Stimulated activated CD4-positive, alpha-beta T cell treated with anti-CD3 and anti-CD28 coated beads, Interleukin-1b, Interleukin-23, amount 100 ng/mL, for 48 hours (primary cell): ENCODE measurements at regions not wholly inside any gene's neighbourhood (a gene's known extent, or its start where the extent isn't known, plus 50 kb on each side); places are given as distances from the start of the nearest gene placed in this dataset.
"Not testable (repeated sequence)": the region's sequence is repeated elsewhere in the genome, so short reads cannot be mapped to it uniquely, and the experiment has no call there.

ENCODE experiments used
- DNase-seq: peaks from one replicate; pipeline ENCODE4 v3.0.0-alpha.2; 2020

DNA sequence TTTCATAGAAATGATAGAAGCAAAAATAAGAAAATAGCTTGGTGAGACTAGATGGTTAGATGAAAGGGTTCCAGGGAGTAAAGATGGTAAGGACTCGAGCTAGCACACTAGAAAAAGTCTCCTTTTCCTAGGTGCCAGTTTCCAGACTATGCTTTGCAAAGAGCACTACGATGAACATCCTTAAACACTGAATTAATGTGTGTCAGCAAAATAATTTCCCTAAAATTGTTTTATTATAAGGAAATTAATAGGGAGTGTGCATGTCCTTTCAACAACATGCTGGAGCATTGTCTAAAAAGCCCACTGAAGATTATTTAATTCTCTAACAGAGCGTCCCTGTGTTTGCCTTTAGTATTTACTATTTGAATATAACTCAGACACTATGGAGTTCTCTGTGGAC lies 107.4 kb upstream of the NDUFV2 start:
- DNase-seq = no peak

- no peak for DNase-seq
These were observed 105.6 kb upstream of the NDUFV2 start for GRCh38 chr18:8996771-8997432.

DNA sequence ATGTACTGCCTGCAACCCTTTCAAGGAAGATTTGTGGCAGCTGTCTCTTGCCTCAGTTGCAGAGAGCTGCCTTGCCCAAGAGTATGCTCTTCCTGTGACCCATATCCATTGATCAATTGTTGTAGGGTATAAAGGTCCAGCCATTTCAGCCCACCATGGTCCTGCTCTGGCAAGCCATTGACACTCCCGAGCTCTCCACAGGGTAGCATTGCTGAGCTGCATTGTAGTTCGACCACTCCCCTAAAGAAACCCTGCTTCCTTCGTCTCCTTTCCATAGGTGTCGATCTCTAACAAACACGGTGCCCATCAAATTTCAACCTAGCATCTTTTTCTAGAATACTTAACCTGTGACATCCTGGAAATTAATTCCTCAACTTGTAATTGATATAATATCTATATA lies 104.9 kb upstream of the NDUFV2 start:
- DNase-seq = no peak

DNA sequence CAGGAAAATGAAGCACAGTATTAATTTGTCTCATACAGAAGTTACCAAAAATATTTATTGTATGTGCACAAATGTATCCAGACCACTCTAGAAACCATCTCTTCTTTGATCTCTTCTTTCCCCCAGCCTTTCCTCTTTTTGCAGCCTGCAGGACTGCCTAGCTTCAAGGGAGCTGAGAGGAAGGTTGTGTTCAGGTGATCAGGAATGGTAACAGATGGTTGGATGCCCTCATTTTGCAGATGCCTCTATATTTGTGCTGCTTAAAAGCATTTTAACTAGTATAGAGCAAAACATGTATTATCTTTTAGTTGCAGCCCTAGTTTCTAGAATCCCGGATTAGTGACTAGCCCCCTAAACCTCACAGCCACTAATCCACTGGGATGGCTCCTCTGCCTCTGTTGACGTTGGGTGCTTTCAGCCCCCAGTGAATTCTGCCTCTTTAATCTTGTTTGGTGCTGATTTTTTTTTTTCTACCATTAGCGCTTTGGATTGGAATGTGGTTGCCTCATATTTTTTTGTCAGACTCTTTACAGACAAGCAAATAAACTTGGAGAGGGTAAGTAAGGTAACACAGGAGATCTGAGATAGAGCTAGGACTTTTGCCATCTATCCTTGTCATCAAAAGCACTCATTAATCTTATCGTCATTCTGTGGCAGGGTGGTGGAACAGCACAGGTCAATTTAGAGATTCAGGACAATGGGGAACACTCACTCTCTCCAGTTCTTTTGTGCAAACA lies 103.8 kb upstream of the NDUFV2 start:
- DNase-seq = no peak

- DNase-seq = no peak
These were observed 102.6 kb upstream of the NDUFV2 start for GRCh38 chr18:8999872-9000271.

DNA sequence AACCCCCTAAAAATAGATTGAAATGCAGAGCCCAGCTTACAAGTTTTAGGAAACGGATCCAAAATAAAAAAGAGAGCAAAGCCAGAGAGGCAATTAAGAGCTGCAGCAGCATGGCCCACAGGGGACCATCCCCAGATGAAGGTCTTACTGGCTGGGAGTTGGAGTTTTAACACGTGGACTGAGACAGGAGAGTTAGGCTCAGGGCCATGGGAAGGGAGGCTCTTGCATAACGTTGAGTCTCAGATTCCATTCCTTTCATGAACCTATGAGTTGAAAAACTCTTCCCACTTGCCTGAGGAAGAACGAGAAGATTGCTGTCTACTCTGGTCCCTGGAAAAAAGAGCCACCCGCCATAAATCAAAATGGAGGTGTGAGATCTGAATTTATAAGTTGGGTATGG lies 101.8 kb upstream of the NDUFV2 start:
- no peak for DNase-seq

DNA sequence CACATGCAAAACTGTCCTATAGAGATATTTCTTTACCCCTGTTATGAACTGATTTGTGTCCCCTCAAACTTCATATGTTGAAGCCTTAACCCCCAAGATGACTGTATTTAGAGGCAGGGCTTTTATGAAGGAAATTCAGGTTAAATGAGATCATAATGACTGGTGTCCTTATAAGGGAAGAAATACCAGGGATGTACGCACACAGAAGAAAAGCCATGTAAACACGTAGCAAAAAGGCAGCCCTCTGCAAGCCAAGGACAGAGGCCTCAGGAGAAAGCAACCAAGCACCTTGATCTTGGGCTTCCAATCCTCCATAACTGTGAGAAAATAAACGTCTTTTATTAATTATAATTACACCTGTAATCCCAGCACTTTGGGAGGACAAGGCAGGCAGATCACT lies 101.3 kb upstream of the NDUFV2 start:
- no peak for DNase-seq

DNA sequence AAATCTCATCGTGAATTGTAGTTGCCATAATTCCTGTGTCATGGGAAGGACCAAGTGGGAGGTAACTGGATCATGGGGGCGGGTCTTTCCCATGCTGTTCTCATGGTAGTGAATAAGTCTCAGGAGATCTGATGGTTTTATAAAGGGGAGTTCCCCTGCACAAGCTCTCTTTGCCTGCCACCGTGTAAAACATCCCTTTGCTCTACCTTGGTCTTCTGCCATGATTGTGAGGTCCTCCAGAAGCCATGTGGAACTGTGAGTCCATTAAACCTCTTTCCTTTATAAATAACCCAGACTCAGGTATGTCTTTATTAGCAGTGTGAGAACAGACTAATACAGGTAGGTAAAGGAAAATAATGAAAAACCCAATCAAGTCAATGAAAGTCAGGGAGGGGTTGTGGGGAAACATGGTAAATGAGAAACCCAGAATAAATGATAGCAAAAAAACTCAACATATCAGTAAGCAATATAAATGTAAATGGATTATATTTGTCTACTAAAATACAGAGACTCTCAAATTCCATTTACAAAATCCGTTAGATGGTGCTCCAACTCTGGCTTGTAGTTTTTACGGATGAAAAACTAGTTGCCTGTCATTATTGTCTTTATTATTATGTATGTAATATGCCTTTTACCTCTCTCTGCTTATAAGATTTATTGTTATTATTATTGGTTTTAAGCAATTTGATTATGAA lies 98.9 kb upstream of the NDUFV2 start:
- no peak for DNase-seq

GRCh38 chr18:9004308-9004707 lies 98.2 kb upstream of the NDUFV2 start:
- DNase-seq = not testable (repeated sequence)

DNA sequence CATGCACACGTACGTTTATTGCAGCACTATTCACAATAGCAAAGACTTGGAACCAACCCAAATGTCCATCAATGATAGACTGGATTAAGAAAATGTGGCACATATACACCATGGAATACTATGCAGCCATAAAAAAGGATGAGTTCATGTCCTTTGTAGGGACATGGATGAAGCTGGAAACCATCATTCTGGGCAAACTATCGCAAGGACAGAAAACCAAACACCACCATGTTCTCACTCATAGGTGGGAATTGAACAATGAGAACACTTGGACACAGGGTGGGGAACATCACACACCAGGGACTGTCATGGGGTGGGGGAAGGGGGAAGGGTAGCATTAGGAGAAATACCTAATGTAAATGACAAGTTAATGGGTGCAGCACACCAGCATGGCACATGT lies 94.8 kb upstream of the NDUFV2 start:
- DNase-seq = not testable (repeated sequence)

DNA sequence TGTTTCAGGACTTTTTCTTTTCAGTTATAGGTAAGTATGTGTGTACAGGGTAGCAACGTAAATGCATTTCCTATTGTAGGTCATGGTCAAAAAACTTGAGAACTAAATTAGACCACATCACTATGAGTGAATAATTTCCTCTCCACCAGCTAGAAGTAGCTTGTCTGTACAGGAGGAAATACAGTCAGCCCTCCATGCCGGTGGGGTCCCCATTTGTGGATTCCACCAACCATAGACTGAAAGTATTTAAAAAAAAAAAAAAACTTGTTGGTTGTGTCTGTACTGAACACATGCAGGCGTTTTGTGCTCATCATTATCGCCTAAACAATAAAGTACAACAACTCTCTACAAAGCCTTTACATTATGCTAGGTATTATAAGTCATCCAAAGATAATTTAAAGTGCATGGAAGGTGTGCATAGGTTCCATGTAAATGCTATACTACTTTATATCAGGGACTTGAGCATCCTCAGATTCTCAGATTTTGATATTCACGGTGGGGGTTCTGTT lies 94.2 kb upstream of the NDUFV2 start:
- no peak for DNase-seq

GRCh38 chr18:9008709-9009635 lies 93.5 kb upstream of the NDUFV2 start:
- no peak for DNase-seq

DNA sequence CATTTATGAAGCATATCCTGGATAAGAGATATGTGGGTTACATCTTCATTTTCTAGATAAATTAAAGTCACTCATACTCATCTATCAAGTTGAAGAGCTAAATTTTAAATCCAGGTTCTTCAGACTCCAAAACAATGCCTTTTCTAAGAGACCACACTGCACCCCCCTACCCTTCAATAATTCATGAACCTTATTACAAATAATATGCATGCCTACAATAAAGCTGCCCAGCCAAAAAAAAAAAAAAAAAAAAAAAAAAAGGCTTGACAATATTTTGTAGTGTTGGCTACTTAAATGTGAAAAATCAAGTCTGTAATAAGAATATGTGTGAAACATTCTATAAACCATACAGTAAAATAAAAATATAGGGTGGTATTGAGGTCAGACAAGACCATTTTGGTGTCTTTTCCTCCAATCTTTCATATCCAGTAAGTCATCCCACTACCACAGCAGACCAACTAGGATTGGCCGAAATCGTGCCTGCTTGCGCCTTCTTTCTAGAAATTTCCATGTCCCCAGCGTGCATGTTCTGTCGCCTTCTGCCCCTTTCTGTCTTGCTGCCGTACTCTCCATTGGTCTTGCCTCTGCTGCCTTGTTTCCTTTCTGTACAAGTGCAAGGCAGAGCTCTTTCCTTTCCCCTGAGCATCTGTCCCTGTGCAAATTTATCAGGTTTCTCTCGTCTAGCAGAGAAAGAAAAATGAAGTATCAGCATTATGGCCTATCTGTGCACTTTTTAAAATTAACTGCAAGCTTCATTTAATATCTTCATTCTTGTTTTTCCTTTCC lies 92.6 kb upstream of the NDUFV2 start:
- no peak for DNase-seq

GRCh38 chr18:9011431-9011830 lies 91.1 kb upstream of the NDUFV2 start:
- DNase-seq = no peak

DNA sequence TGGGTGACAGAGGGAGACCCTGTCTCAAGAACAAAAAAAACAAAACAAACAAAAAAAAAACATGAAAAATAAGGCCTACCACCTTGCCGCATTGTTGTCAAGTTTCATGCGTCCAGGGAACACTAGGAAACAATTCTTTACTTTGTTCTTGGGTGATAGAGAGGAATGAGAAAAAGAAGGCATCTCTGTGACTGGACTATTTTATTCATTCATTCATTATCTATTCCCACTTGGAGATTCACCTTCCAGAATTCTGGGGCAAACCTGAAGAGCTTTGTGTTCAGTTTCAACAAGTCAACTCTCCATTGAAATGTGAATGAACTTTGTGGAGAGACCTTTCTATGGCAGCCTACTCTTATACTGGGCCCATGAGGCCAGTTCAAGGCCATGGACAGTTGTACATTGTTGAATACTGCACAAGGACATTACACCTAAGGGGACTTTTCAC lies 88.5 kb upstream of the NDUFV2 start:
- DNase-seq = no peak

DNA sequence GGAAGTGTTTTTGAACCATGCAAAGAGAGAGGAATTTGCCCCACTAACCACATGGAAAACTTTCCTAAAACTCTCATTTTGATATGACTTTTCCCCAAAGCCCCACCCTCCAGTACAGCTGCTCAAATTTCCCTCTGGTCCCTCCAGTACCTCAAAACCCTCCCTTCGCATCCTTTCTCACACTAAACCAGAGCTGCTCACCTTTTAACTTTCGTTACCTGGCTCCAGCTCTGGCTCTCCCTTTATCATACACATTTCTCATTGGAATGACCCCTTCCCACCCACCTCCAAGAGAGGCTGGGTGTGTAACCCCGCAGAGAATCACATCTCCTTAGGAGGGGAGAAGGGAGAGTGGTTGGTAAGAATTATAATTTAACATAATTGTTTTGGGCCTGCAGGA lies 86.8 kb upstream of the NDUFV2 start:
- no peak for DNase-seq

DNA sequence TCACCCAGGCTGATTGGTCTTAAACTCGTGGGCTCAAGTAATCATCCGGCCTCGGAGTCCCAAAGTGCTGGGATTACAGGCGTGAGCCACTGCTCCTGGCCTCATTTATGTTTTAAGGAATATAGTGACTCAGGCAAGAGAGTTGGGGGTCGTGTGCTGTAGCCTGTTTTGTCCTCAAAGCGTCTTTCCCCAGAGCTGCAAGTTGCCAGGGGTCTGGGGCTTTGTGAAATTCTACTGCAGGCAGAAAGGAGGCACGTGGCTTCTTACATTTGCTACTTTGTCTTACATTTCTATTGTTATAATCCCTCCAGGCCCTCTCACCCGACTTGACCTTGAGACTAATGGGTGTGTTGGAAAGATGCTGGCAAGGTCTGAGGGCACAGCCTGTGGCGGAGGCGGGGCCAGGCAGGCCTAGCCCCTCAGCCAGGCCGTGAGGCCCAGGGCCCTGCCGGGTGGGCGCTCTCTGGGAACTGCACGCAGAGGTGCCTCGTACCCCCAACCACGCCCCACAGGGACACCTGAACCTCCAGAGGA lies 85.8 kb upstream of the NDUFV2 start:
- DNase-seq = no peak

DNA sequence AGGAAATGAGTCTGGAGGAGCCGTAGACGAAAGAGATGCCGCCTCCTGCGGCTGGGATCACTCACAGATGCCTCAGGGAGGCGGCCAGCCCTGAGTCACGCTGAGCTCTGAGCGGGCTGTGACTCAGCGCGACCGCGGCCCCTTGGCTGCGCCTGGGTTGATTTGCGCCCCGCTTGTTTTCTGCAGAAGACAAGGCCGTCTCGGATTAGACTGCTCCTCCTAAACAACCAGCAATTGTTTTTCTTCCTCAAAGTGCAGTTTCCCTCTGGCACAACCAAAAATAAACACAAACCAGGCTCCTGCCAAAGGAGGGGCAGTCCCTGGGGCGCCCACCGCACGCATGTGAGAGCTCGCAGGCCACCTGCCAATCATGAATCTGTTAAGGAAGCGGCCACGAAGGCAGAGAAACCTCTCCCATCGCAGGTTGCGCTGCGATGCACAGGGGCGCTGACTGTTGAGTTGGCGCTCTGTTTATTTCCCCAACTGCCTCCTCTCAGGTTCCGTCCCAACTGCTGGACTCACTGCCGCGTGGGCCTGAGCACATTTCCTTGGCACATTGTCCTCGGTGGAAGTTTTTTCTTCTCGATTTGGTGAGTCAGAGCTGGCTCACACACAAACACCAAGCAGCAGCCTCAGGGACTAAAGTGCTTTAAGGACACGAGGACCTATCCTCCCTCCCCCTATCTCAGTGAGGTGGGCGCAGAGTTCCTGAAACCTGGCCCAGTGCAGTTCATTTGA lies 85.2 kb upstream of the NDUFV2 start:
- DNase-seq = peak; percentile 88

- no peak for DNase-seq
These were observed 84.6 kb upstream of the NDUFV2 start for GRCh38 chr18:9017905-9018227.

DNA sequence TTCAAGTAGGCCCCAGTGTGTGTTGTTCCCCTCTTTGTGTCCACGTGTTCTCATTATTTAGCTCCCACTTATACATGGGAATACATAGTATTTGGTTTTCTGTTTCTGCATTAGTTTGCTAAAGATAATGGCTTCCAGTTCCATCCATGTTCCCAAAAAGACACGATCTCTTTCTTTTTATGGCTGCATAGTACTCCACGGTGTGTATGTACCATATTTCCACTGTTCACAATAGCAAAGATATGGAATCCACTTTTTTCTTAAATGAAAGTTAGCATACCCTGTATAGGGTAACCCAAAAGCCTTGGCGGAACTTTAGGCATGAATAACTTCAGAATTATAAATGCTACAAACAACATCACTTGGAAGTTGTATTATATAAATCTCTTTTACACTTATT lies 83.4 kb upstream of the NDUFV2 start:
- DNase-seq = no peak

DNA sequence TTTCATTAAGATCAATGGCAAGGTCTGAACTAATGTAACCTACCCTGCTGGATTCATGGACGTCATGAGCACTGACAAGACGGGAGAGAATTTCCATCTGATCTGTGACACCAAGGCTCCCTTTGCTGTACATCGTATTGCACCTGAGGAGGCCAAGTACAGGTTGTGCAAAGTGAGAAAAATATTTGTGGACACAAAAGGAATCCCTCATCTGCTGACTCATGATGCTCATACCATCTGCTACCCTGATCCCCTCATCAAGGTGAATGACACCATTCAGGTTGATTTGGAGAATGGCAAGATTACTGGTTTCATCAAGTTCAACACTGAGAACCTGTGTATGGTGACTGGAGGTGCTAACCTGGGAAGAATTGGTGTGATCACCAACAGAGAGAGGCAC lies 82.3 kb upstream of the NDUFV2 start:
- no peak for DNase-seq
